GM19397 (cell line): ENCODE measurements at regions not wholly inside any gene's neighbourhood (a gene's known extent, or its start where the extent isn't known, plus 50 kb on each side); places are given as distances from the start of the nearest gene placed in this dataset.
A peak's percentile ranks its signal among the peaks of the same experiment; 100 is the strongest.

ENCODE experiments used
- ATAC-seq: cut with Tn5 transposase; IDR thresholded peaks from one replicate; pipeline ENCODE4 v1.9.1; 2021; ENCODE audit warnings: mild to moderate bottlenecking, moderate library complexity; ENCODE audit not compliant: unreplicated experiment

- peak; percentile 61 for ATAC-seq
These were observed 569.8 kb upstream of the MEX3C start for GRCh38 chr18:51767293-51767692.

- no peak for ATAC-seq
These were observed 561.9 kb upstream of the DCC start for GRCh38 chr18:51778115-51778514.

- ATAC-seq = no peak
These were observed 550.1 kb upstream of the DCC start for GRCh38 chr18:51789871-51790270.

- ATAC-seq = no peak
These were observed 538.5 kb upstream of the DCC start for GRCh38 chr18:51801514-51801913.

- ATAC-seq = no peak
These were observed 537.2 kb upstream of the DCC start for GRCh38 chr18:51802569-51803428.

GRCh38 chr18:51807336-51807735 is 532.7 kb upstream of the DCC start:
- ATAC-seq = no peak

GRCh38 chr18:51811883-51812282 is 528.1 kb upstream of the DCC start:
- no peak for ATAC-seq

GRCh38 chr18:51813740-51814139 is 526.3 kb upstream of the DCC start:
- no peak for ATAC-seq

- ATAC-seq = no peak
These were observed 518.4 kb upstream of the DCC start for GRCh38 chr18:51821610-51822009.

GRCh38 chr18:51824746-51825145 is 515.3 kb upstream of the DCC start:
- no peak for ATAC-seq

GRCh38 chr18:51833850-51834249 is 506.1 kb upstream of the DCC start:
- no peak for ATAC-seq

GRCh38 chr18:51848702-51849101 is 491.3 kb upstream of the DCC start:
- no peak for ATAC-seq

GRCh38 chr18:51852681-51853080 is 487.3 kb upstream of the DCC start:
- no peak for ATAC-seq

GRCh38 chr18:51857989-51858388 is 482.0 kb upstream of the DCC start:
- ATAC-seq = no peak

GRCh38 chr18:51861046-51861445 is 479.0 kb upstream of the DCC start:
- no peak for ATAC-seq

- ATAC-seq = no peak
These were observed 477.8 kb upstream of the DCC start for GRCh38 chr18:51862051-51862715.

- ATAC-seq = no peak
These were observed 475.6 kb upstream of the DCC start for GRCh38 chr18:51864219-51864965.

GRCh38 chr18:51865538-51865937 is 474.5 kb upstream of the DCC start:
- ATAC-seq = no peak

- no peak for ATAC-seq
These were observed 472.2 kb upstream of the DCC start for GRCh38 chr18:51867767-51868166.

- no peak for ATAC-seq
These were observed 461.3 kb upstream of the DCC start for GRCh38 chr18:51878724-51879123.

GRCh38 chr18:51879329-51879728 is 460.7 kb upstream of the DCC start:
- no peak for ATAC-seq

- ATAC-seq = no peak
These were observed 458.6 kb upstream of the DCC start for GRCh38 chr18:51881394-51881793.
